ENCODE measurements at regions not wholly inside any gene's neighbourhood (a gene's known extent, or its start where the extent isn't known, plus 50 kb on each side); places are given as distances from the start of the nearest gene placed in this dataset.

DNA sequence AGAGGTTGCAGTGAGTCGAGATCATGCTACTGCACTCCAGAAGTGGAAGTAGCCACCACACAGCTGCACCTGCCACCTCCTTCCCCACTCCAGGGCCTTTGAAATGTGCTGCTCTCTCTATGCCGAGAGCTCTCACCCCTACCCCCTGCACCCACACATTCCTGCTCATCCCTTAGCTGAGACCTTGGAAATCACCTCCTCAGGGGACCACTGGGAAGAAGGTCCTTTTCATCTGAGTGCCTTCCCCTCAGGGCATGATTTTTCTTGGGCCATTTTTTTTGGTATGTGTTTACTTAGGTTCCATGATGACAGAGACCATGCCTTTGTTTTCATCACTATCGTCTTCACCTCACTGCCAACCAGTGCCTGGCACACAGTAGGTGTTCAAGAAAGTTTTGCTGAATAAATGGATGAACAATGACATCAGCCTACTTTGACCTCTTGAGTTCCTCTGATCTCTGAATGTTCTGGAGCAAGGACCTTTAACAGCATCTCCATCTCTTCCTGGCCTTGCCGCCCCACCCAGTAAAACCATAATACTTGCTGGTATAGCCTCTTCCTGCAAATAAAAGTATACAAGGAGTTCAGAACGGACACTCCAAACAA lies 166.6 kb upstream of the KLF14 start:
- TF ChIP-seq POLR2AphosphoS5 (IDR thresholded peaks at IDR 0.05; ENCODE audit: insufficient read depth, low read depth, low read length) = peak; percentile 40
- TF ChIP-seq, protein P1, sequence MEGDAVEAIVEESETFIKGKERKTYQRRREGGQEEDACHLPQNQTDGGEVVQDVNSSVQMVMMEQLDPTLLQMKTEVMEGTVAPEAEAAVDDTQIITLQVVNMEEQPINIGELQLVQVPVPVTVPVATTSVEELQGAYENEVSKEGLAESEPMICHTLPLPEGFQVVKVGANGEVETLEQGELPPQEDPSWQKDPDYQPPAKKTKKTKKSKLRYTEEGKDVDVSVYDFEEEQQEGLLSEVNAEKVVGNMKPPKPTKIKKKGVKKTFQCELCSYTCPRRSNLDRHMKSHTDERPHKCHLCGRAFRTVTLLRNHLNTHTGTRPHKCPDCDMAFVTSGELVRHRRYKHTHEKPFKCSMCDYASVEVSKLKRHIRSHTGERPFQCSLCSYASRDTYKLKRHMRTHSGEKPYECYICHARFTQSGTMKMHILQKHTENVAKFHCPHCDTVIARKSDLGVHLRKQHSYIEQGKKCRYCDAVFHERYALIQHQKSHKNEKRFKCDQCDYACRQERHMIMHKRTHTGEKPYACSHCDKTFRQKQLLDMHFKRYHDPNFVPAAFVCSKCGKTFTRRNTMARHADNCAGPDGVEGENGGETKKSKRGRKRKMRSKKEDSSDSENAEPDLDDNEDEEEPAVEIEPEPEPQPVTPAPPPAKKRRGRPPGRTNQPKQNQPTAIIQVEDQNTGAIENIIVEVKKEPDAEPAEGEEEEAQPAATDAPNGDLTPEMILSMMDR (IDR thresholded peaks at IDR 0.05; ENCODE audit: extremely low read depth in 1 of 2, insufficient read depth in 1 of 2, low read depth in 1 of 2, low read length in 2 of 2) = no peak
- H3K36me3 ChIP-seq (ENCODE audit: control insufficient read depth in 2 of 2, extremely low read depth in 1 of 2, insufficient read depth in 2 of 2, low read length in 2 of 2) = peaks cover 27 to 32% of the 10 kb centered on the region in 2 experiments

DNA sequence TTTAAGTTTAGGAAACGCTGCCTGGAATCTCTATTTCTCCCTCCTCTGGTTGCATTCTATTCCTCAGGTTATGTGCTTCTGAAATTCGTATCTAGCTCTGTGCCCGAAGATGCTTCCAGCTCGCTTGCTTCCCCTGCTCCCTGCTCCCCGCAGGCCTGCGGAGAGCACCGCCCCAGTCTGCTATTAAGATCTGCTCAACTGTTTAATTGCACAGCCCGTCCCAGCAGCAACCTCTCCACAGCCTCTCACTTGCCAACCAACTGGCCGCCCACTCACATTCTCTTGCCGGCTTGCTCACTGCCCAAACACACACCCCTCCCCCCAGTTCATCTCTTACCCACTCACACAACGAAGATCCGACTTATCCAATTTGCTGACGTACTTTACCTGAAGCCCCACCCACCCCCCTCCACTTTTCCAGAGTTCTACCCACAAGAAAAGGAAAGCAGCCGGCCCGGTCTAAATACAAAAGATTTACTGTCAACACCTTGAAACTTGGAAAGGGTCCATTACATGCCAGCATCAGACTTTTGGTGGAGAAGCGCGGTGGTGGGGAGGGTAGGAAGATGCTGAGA lies 167.3 kb upstream of the KLF14 start:
- dilution Hi-C loops (cut with MboI; ENCODE audit: extremely low pct_ligation_motif_present, low sequenced_read_pairs) = no loop called here
- BruUV-seq (replicated peaks) = no TSS peak
- Histone ChIP-seq H3K9me3 (replicated peaks; ENCODE audit: control insufficient read depth, insufficient read depth, low read length) (no peaks in the 10 kb centered on the region), H3K4me3 (replicated peaks in 1 of 3; ENCODE audit: insufficient read depth in 1 of 3, low read depth in 1 of 3, low read length in 3 of 3) (no peak overlapping the region), H3K36me3 (ENCODE audit: control insufficient read depth in 2 of 2, extremely low read depth in 1 of 2, insufficient read depth in 2 of 2, low read length in 2 of 2) (peaks cover 22 to 25% of the 10 kb centered on the region in 2 experiments), H3K9ac (replicated peaks; ENCODE audit: extremely low read depth, insufficient read depth, low read length) (peak overlapping the region; percentile 17), H3K27ac (ENCODE audit: insufficient read depth, low read depth, low read length) (peak overlapping the region; percentile 43), H4K20me1 (replicated peaks; ENCODE audit: control insufficient read depth, extremely low read depth, insufficient read depth, low read length) (peaks cover 3% of the 10 kb centered on the region), H3K79me2 (ENCODE audit: control insufficient read depth, insufficient read depth, low read length) (peaks cover 91% of the 10 kb centered on the region), H3K9me1 (replicated peaks; ENCODE audit: control insufficient read depth, extremely low read depth, insufficient read depth, low read length) (no peaks in the 10 kb centered on the region), H3K4me2 (ENCODE audit: insufficient read depth, low read length) (no peak overlapping the region), H2AFZ (ENCODE audit: low read depth, low read length) (no peak overlapping the region), H3K4me1 (ENCODE audit: control insufficient read depth, extremely low read depth, insufficient read depth, low read length) (peaks cover 81% of the 10 kb centered on the region), H3K27me3 (ENCODE audit: control insufficient read depth in 2 of 2, insufficient read depth in 2 of 2, low read length in 2 of 2) (no peaks in the 10 kb centered on the region)
- intact Hi-C loops (cut with micrococcal nuclease) = no loop called here
- no peak for TF ChIP-seq POLR2AphosphoS5 (IDR thresholded peaks at IDR 0.05; ENCODE audit: insufficient read depth, low read depth, low read length)
- TF ChIP-seq FOS (IDR thresholded peaks at IDR 0.05; ENCODE audit: borderline replicate concordance, insufficient read depth, low read length) = no peak
- TF ChIP-seq, protein P2, sequence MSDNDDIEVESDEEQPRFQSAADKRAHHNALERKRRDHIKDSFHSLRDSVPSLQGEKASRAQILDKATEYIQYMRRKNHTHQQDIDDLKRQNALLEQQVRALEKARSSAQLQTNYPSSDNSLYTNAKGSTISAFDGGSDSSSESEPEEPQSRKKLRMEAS (IDR thresholded peaks at IDR 0.05; ENCODE audit: insufficient read depth, insufficient read length) = no peak
- TF ChIP-seq JUN (IDR thresholded peaks at IDR 0.05; ENCODE audit: borderline replicate concordance, insufficient read depth, insufficient read length, low read depth) = no peak
- TF ChIP-seq POLR2A (IDR thresholded peaks at IDR 0.05; ENCODE audit: low read depth, low read length) = no peak
- TF ChIP-seq EZH2 (IDR thresholded peaks at IDR 0.05; ENCODE audit: borderline replicate concordance, low read depth, low read length, severe bottlenecking) = no peak
- TF ChIP-seq GATA2 (IDR thresholded peaks at IDR 0.05; ENCODE audit: insufficient read depth, insufficient read length, low read depth, low read length) = no peak
- ChIA-PET CTCF (no interaction called here), POLR2A (no interaction called here)
- no peak for FAIRE-seq
- DNase-seq (ENCODE audit: low read depth, low spot score) = no peak

More for the DNA sequence above, 166.6 kb upstream of the KLF14 start:
- H3K9ac ChIP-seq (replicated peaks; ENCODE audit: extremely low read depth, insufficient read depth, low read length) = no peak overlapping the region
- BruUV-seq (replicated peaks) = no TSS peak
- H3K4me3 ChIP-seq (replicated peaks in 1 of 3; ENCODE audit: insufficient read depth in 1 of 3, low read depth in 1 of 3, low read length in 3 of 3) = no peak overlapping the region
- POLR2A ChIA-PET = interaction anchor here (0.6 kb wide), 1 partner anchor 159 kb away, joined by 3 read pairs; no protein-coding TSS in a partner anchor
- H3K9me1 ChIP-seq (replicated peaks; ENCODE audit: control insufficient read depth, extremely low read depth, insufficient read depth, low read length) = no peaks in the 10 kb centered on the region
- H3K9me3 ChIP-seq (replicated peaks; ENCODE audit: control insufficient read depth, insufficient read depth, low read length) = no peaks in the 10 kb centered on the region
- H3K79me2 ChIP-seq (ENCODE audit: control insufficient read depth, insufficient read depth, low read length) = peaks cover 91% of the 10 kb centered on the region
- H3K4me2 ChIP-seq (ENCODE audit: insufficient read depth, low read length) = no peak overlapping the region
- CTCF ChIA-PET = interaction anchor here (6.7 kb wide), 1 partner anchor 139 kb away, joined by 175 read pairs; no protein-coding TSS in a partner anchor
- no peak overlapping the region for H2AFZ ChIP-seq (ENCODE audit: low read depth, low read length)
- no peaks in the 10 kb centered on the region for H3K27me3 ChIP-seq (ENCODE audit: control insufficient read depth in 2 of 2, insufficient read depth in 2 of 2, low read length in 2 of 2)
- peaks cover 3% of the 10 kb centered on the region for H4K20me1 ChIP-seq (replicated peaks; ENCODE audit: control insufficient read depth, extremely low read depth, insufficient read depth, low read length)
- H3K4me1 ChIP-seq (ENCODE audit: control insufficient read depth, extremely low read depth, insufficient read depth, low read length) = peaks cover 80% of the 10 kb centered on the region
- dilution Hi-C loops (cut with MboI; ENCODE audit: extremely low pct_ligation_motif_present, low sequenced_read_pairs) (no loop called here), intact Hi-C loops (cut with micrococcal nuclease) (no loop called here)
- no peak for FAIRE-seq
- DNase-seq (ENCODE audit: low read depth, low spot score) = no peak
- H3K27ac ChIP-seq (ENCODE audit: insufficient read depth, low read depth, low read length) = peak overlapping the region; percentile 43
